Esophagus muscularis mucosa (tissue), 4 donors: ENCODE measurements at regions not wholly inside any gene's neighbourhood (a gene's known extent, or its start where the extent isn't known, plus 50 kb on each side); places are given as distances from the start of the nearest gene placed in this dataset.

ENCODE experiments used
- DNase-seq: peaks from one replicate; pipeline ENCODE4 v3.0.0-alpha.2; 2017; ENCODE audit errors: extremely low spot score
- H3K27ac ChIP-seq, 4 donors: fragments of 200-600 bp; sonication (generic); replicated peaks in 1 of 4; 1 replicate in 3 of 4; 2 replicates in 1 of 4; pipeline ENCODE4 v1.5.1; 2016 to 2019; ENCODE audit warnings: mild to moderate bottlenecking in 1 of 4
- H3K27me3 ChIP-seq, 4 donors: fragments of 200-600 bp; sonication (generic); one replicate each; pipeline versions ENCODE4 v1.5.1 to v1.6.0; 2016 to 2019
- H3K36me3 ChIP-seq, 4 donors: fragments of 200-600 bp; sonication (generic); one replicate each; pipeline ENCODE4 v1.5.1; 2016 to 2019
- H3K4me1 ChIP-seq, 4 donors: fragments of 200-600 bp; sonication (generic); one replicate each; pipeline ENCODE4 v1.5.1; 2016 to 2019
- H3K4me3 ChIP-seq, 4 donors: fragments of 200-600 bp; sonication (generic); 1 replicate in 2 of 4; 2 replicates in 2 of 4; pipeline ENCODE4 v1.5.1; 2016 to 2019; ENCODE audit warnings: mild to moderate bottlenecking in 4 of 4, moderate library complexity in 1 of 4
- H3K9me3 ChIP-seq, 4 donors: fragments of 200-600 bp; sonication (generic); 1 replicate in 3 of 4; 2 replicates in 1 of 4; pipeline ENCODE4 v1.5.1; 2016 to 2019
- CTCF ChIP-seq, 3 experiments: fragments of 200-600 bp in 2 of 3; fragments of 450-650 bp in 1 of 3; sonication (generic) in 2 of 3; IDR thresholded peaks; one replicate each; pipeline ENCODE4 v1.5.1; 2017 to 2019; ENCODE audit warnings: antibody characterized with exemption in 3 of 3, mild to moderate bottlenecking in 2 of 3, moderate library complexity in 1 of 3
- EP300 ChIP-seq: sonication (generic); formaldehyde crosslinking; IDR thresholded peaks from one replicate; pipeline ENCODE4 v1.6.1; 2017; ENCODE audit warnings: antibody characterized with exemption
- POLR2A ChIP-seq: fragments of 450-650 bp; IDR thresholded peaks from one replicate; pipeline ENCODE4 v1.6.1; 2017; ENCODE audit warnings: antibody characterized with exemption, moderate library complexity, mild to moderate bottlenecking, low read depth
- POLR2AphosphoS5 ChIP-seq, 2 donors: sonication (generic); formaldehyde crosslinking; IDR thresholded peaks; one replicate each; pipeline ENCODE4 v1.6.1; 2017; ENCODE audit warnings: antibody characterized with exemption in 2 of 2
- WGBS: methylation state at CpG from one replicate; pipeline ENCODE4 v1.1.5; 2018; 5-methylcytosine and 5-hydroxymethylcytosine counted together
- intact Hi-C: fragments of 100-400 bp; cut with DNase I; formaldehyde crosslinking; loops from one replicate; pipeline ENCODE4 v1.15.1; 2023

GRCh38 chr16:6988846-6989245 is 343.8 kb upstream of the RBFOX1 start:
- no peaks in the 10 kb centered on the region for H3K9me3 ChIP-seq
- no peak for DNase-seq
- intact Hi-C loops = no loop called here
- 90% methylated on average over 10 of the region's 10 CpGs for WGBS
- H3K36me3 ChIP-seq = no peaks in the 10 kb centered on the region
- TF ChIP-seq POLR2AphosphoS5 (IDR thresholded peaks at IDR 0.05) = no peak
- TF ChIP-seq POLR2A = no peak
- TF ChIP-seq CTCF (IDR thresholded peaks at IDR 0.05) = no peak
- TF ChIP-seq EP300 = no peak
- H3K4me3 ChIP-seq = no peak overlapping the region
- H3K27ac ChIP-seq = no peak overlapping the region
- H3K4me1 ChIP-seq = no peaks in the 10 kb centered on the region
- H3K27me3 ChIP-seq = no peaks in the 10 kb centered on the region

- WGBS = 69% methylated on average over 8 of the region's 8 CpGs
- no peak overlapping the region for H3K27ac ChIP-seq
- no peaks in the 10 kb centered on the region for H3K4me1 ChIP-seq
- no peak for TF ChIP-seq CTCF (IDR thresholded peaks at IDR 0.05)
- TF ChIP-seq EP300 = no peak
- no peak for TF ChIP-seq POLR2A
- TF ChIP-seq POLR2AphosphoS5 (IDR thresholded peaks at IDR 0.05) = no peak
- no peaks in the 10 kb centered on the region for H3K9me3 ChIP-seq
- H3K4me3 ChIP-seq = no peak overlapping the region
- intact Hi-C loops = no loop called here
- H3K27me3 ChIP-seq = no peaks in the 10 kb centered on the region
- no peaks in the 10 kb centered on the region for H3K36me3 ChIP-seq
- no peak for DNase-seq
Observed at GRCh38 chr16:6977916-6978315, 354.7 kb upstream of the RBFOX1 start.

GRCh38 chr16:6977291-6977690 is 355.4 kb upstream of the RBFOX1 start:
- no peak overlapping the region for H3K4me3 ChIP-seq
- intact Hi-C loops = no loop called here
- no peaks in the 10 kb centered on the region for H3K9me3 ChIP-seq
- TF ChIP-seq EP300 (no peak), CTCF (IDR thresholded peaks at IDR 0.05) (no peak), POLR2AphosphoS5 (IDR thresholded peaks at IDR 0.05) (no peak), POLR2A (no peak)
- H3K36me3 ChIP-seq = no peaks in the 10 kb centered on the region
- no peaks in the 10 kb centered on the region for H3K4me1 ChIP-seq
- 74% methylated on average over 7 of the region's 7 CpGs for WGBS
- no peak overlapping the region for H3K27ac ChIP-seq
- no peak for DNase-seq
- no peaks in the 10 kb centered on the region for H3K27me3 ChIP-seq

- TF ChIP-seq EP300 (no peak), CTCF (IDR thresholded peaks at IDR 0.05) (no peak), POLR2AphosphoS5 (IDR thresholded peaks at IDR 0.05) (no peak), POLR2A (no peak)
- Histone ChIP-seq H3K36me3 (no peaks in the 10 kb centered on the region), H3K27me3 (no peaks in the 10 kb centered on the region), H3K9me3 (no peaks in the 10 kb centered on the region), H3K4me1 (no peaks in the 10 kb centered on the region), H3K4me3 (no peak overlapping the region), H3K27ac (no peak overlapping the region)
- intact Hi-C loops = no loop called here
- 93% methylated on average over 1 of the region's 1 CpG for WGBS
- no peak for DNase-seq
Observed at GRCh38 chr16:6976716-6977115, 355.9 kb upstream of the RBFOX1 start.

- WGBS = 86% methylated on average over 3 of the region's 3 CpGs
- TF ChIP-seq EP300 = no peak
- TF ChIP-seq POLR2AphosphoS5 (IDR thresholded peaks at IDR 0.05) = no peak
- TF ChIP-seq CTCF (IDR thresholded peaks at IDR 0.05) = no peak
- no peaks in the 10 kb centered on the region for H3K36me3 ChIP-seq
- intact Hi-C loops = no loop called here
- H3K27me3 ChIP-seq = peaks cover 0 to 10% (median 0%) of the 10 kb centered on the region in 4 donors
- no peaks in the 10 kb centered on the region for H3K4me1 ChIP-seq
- no peaks in the 10 kb centered on the region for H3K9me3 ChIP-seq
- DNase-seq = no peak
- H3K4me3 ChIP-seq = no peak overlapping the region
- no peak overlapping the region for H3K27ac ChIP-seq
Observed at GRCh38 chr16:6970171-6970857, 362.3 kb upstream of the RBFOX1 start.
